HCT116 (cell line): ENCODE measurements at regions not wholly inside any gene's neighbourhood (a gene's known extent, or its start where the extent isn't known, plus 50 kb on each side); places are given as distances from the start of the nearest gene placed in this dataset.

Experiments used
- ATAC-seq: fragments of 200-7000 bp; cut with Tn5 transposase; 2 replicates; pipeline ENCODE4 v1.9.1; 2020; ENCODE audit warnings: mild to moderate bottlenecking, moderate library complexity
- BruUV-seq: library from RNA; stranded (reverse); fragments of 400-500 nt; replicated peaks from 2 replicates; lab custom pipeline; 2021; lab: Mats Ljungman, UMichigan
- CTCF ChIA-PET: fragments of 300-600 bp; sonication (Branson Sonifier 250); formaldehyde crosslinking; loops from one replicate; lab custom pipeline; 2021; ENCODE audit warnings: antibody characterized with exemption; lab: Charles Lee
- POLR2A ChIA-PET: fragments of 300-600, 350-600 bp; sonication (Branson Sonifier 250); formaldehyde crosslinking; loops from one replicate; lab custom pipeline; 2021; ENCODE audit warnings: antibody characterized with exemption; lab: Charles Lee
- RAD21 ChIA-PET, 2 experiments: fragments of 300-600 bp; sonication (Branson Sonifier 250); formaldehyde crosslinking; loops; one replicate each; lab custom pipeline; 2023; ENCODE audit warnings: low total read pairs in 2 of 2; ENCODE audit not compliant: uncharacterized antibody in 2 of 2, unreplicated experiment in 2 of 2, low non-redundant PET in 1 of 2; lab: Charles Lee
- DNase-seq: peaks from one replicate; pipeline ENCODE4 v3.0.0-alpha.2; 2010; ENCODE audit warnings: low read depth, low spot score
- H2AFZ ChIP-seq: fragments of 200-600 bp; shearing (Covaris generic), sonication (generic); 2 replicates; pipeline ENCODE4 v1.6.1; 2017; ENCODE audit warnings: low read depth, mixed run types, mixed read lengths, antibody characterized with exemption, low read length; ENCODE audit not compliant: poor library complexity, severe bottlenecking
- H3K27ac ChIP-seq: 2 replicates; pipeline ENCODE4 v1.5.1; 2012; ENCODE audit warnings: low read depth, low read length
- H3K27me3 ChIP-seq: fragments of 200-600 bp; sonication (generic); 2 replicates; pipeline ENCODE4 v1.6.1; 2016; ENCODE audit warnings: mixed run types, low read length, mixed read lengths; ENCODE audit not compliant: insufficient read depth
- H3K36me3 ChIP-seq, 2 experiments: fragments of 200-500 bp in 1 of 2; fragments of 200-600 bp in 1 of 2; sonication (Bioruptor generic) in 1 of 2; sonication (generic) in 1 of 2; 2 replicates each; pipeline versions ENCODE4 v1.5.1 to v1.6.1; 2014 to 2016; ENCODE audit warnings: low read length in 2 of 2, inconsistent platforms in 1 of 2, mixed read lengths in 1 of 2, mixed run types in 1 of 2; ENCODE audit not compliant: insufficient read depth in 2 of 2, control insufficient read depth in 1 of 2
- H3K4me1 ChIP-seq, 2 experiments: fragments of 200-600 bp in 1 of 2; sonication (generic) in 1 of 2; 2 replicates each; pipeline versions ENCODE4 v1.5.1 to v1.6.1; 2012 to 2017; ENCODE audit warnings: low read length in 2 of 2, inconsistent platforms in 1 of 2, mild to moderate bottlenecking in 1 of 2, mixed read lengths in 1 of 2, mixed run types in 1 of 2, moderate library complexity in 1 of 2; ENCODE audit not compliant: insufficient read depth in 2 of 2, control insufficient read depth in 1 of 2
- H3K4me2 ChIP-seq: fragments of 200-600 bp; sonication (generic); 2 replicates; pipeline ENCODE4 v1.6.1; 2017; ENCODE audit warnings: mixed run types, low read length, mixed read lengths
- H3K4me3 ChIP-seq, 2 experiments: fragments of 200-600 bp in 1 of 2; sonication (generic) in 1 of 2; replicated peaks in 1 of 2; 2 replicates each; pipeline ENCODE4 v1.5.1; 2011 to 2016; ENCODE audit warnings: low read length in 2 of 2, control low read depth in 1 of 2, low read depth in 1 of 2, mild to moderate bottlenecking in 1 of 2, mixed read lengths in 1 of 2, mixed run types in 1 of 2
- H3K79me2 ChIP-seq: fragments of 200-600 bp; sonication (generic); 2 replicates; pipeline ENCODE4 v1.6.1; 2017; ENCODE audit warnings: mild to moderate bottlenecking, mixed run types, low read length, moderate library complexity, mixed read lengths; ENCODE audit not compliant: insufficient read depth
- H3K9ac ChIP-seq: fragments of 200-600 bp; sonication (generic); 2 replicates; pipeline ENCODE4 v1.6.1; 2016; ENCODE audit warnings: low read length, mixed read lengths
- H3K9me2 ChIP-seq: fragments of 200-600 bp; sonication (generic), shearing (Covaris generic); 2 replicates; pipeline ENCODE4 v1.6.1; 2017; ENCODE audit warnings: mixed run types, mild to moderate bottlenecking, moderate library complexity; ENCODE audit not compliant: insufficient read depth
- H3K9me3 ChIP-seq, 2 experiments: fragments of 200-500 bp in 1 of 2; fragments of 200-600 bp in 1 of 2; sonication (Bioruptor generic) in 1 of 2; sonication (generic) in 1 of 2; 2 replicates each; pipeline ENCODE4 v1.6.1; 2014 to 2017; ENCODE audit warnings: low read length in 2 of 2, mixed read lengths in 2 of 2, inconsistent platforms in 1 of 2, low read depth in 1 of 2, mild to moderate bottlenecking in 1 of 2, mixed run types in 1 of 2, moderate library complexity in 1 of 2; ENCODE audit not compliant: control insufficient read depth in 1 of 2, insufficient read depth in 1 of 2
- H4K20me1 ChIP-seq: fragments of 200-600 bp; sonication (generic), shearing (Covaris generic); 2 replicates; pipeline ENCODE4 v1.6.1; 2017; ENCODE audit warnings: mixed run types, mild to moderate bottlenecking, moderate library complexity; ENCODE audit not compliant: insufficient read depth
- CBX3 ChIP-seq: IDR thresholded peaks from 2 replicates; pipeline ENCODE4 v1.6.1; 2012; ENCODE audit warnings: low read depth
- EGR1 ChIP-seq: IDR thresholded peaks from 2 replicates; pipeline ENCODE4 v1.6.1; 2012; ENCODE audit warnings: low read depth
- EZH2 ChIP-seq: fragments of 200-600 bp; sonication (generic); IDR thresholded peaks from 2 replicates; pipeline ENCODE4 v1.6.1; 2017; ENCODE audit warnings: antibody characterized with exemption, mixed run types
- EZH2phosphoT487 ChIP-seq: fragments of 200-600 bp; IDR thresholded peaks from 2 replicates; pipeline ENCODE4 v1.6.1; 2018; ENCODE audit warnings: antibody characterized with exemption, borderline replicate concordance
- FOSL1 ChIP-seq: IDR thresholded peaks from 2 replicates; pipeline ENCODE4 v1.6.1; 2012; ENCODE audit warnings: low read depth
- POLR2A ChIP-seq: IDR thresholded peaks from 2 replicates; pipeline ENCODE4 v1.7.0; 2011; ENCODE audit warnings: borderline replicate concordance; ENCODE audit not compliant: insufficient read depth, insufficient read length; ENCODE audit errors: extremely low read depth
- POLR2AphosphoS5 ChIP-seq: IDR thresholded peaks from 2 replicates; pipeline ENCODE4 v1.6.1; 2011; ENCODE audit warnings: mild to moderate bottlenecking, low read depth, low read length, moderate library complexity
- RAD21 ChIP-seq: IDR thresholded peaks from 2 replicates; pipeline ENCODE4 v1.6.1; 2012; ENCODE audit warnings: low read depth, mild to moderate bottlenecking
- SIN3A ChIP-seq: IDR thresholded peaks from 2 replicates; pipeline ENCODE4 v1.6.1; 2012; ENCODE audit warnings: low read depth
- SP1 ChIP-seq: IDR thresholded peaks from 2 replicates; pipeline ENCODE4 v1.6.1; 2012; ENCODE audit warnings: low read depth
- SRF ChIP-seq: IDR thresholded peaks from 2 replicates; pipeline ENCODE4 v1.6.1; 2012; ENCODE audit warnings: low read depth
- TCF7L2 ChIP-seq: IDR thresholded peaks from 2 replicates; pipeline ENCODE4 v1.7.0; 2011; ENCODE audit warnings: borderline replicate concordance, inconsistent platforms; ENCODE audit not compliant: insufficient read depth, insufficient read length; ENCODE audit errors: extremely low read depth
- YY1 ChIP-seq: IDR thresholded peaks from 2 replicates; pipeline ENCODE4 v1.6.1; 2011; ENCODE audit warnings: low read length, low read depth, moderate library complexity, mild to moderate bottlenecking; ENCODE audit not compliant: insufficient replicate concordance; ENCODE audit errors: extremely low read depth
- ZFX ChIP-seq: fragments of 450-650 bp; IDR thresholded peaks from 2 replicates; pipeline ENCODE4 v1.6.1; 2017
- ZNF274 ChIP-seq: fragments of 200-500 bp; sonication (Bioruptor generic); IDR thresholded peaks from 2 replicates; pipeline ENCODE4 v1.6.1; 2014; ENCODE audit warnings: mild to moderate bottlenecking, low read depth, low read length, inconsistent platforms
- intact Hi-C: fragments of 100-400 bp; cut with micrococcal nuclease; formaldehyde crosslinking; loops from 2 replicates; pipeline ENCODE4 v1.10.0; 2022
- TF ChIP-seq, protein P1 (sequence below), 3 experiments: fragments of 200-600 bp in 1 of 3; sonication (generic) in 1 of 3; IDR thresholded peaks in 2 of 3; conservative IDR thresholded peaks in 1 of 3; 2 replicates each; pipeline ENCODE4 v1.5.1; 2012 to 2017; ENCODE audit warnings: low read depth in 2 of 3, low read length in 2 of 3, antibody characterized with exemption in 1 of 3, borderline replicate concordance in 1 of 3, control low read depth in 1 of 3, mild to moderate bottlenecking in 1 of 3, mixed read lengths in 1 of 3, mixed run types in 1 of 3, moderate library complexity in 1 of 3; ENCODE audit not compliant: insufficient read depth in 1 of 3
- TF ChIP-seq, protein P2 (sequence below): IDR thresholded peaks from 2 replicates; pipeline ENCODE4 v1.6.1; 2012
- TF ChIP-seq, protein P3 (sequence below): IDR thresholded peaks from 2 replicates; pipeline ENCODE4 v1.6.1; 2012; ENCODE audit warnings: low read depth
- TF ChIP-seq, protein P4 (sequence below): IDR thresholded peaks from 2 replicates; pipeline ENCODE4 v1.6.1; 2012
- TF ChIP-seq, protein P5 (sequence below): IDR thresholded peaks from 2 replicates; pipeline ENCODE4 v1.6.1; 2011; ENCODE audit warnings: mild to moderate bottlenecking, low read length, moderate library complexity; ENCODE audit not compliant: insufficient replicate concordance; ENCODE audit errors: extremely low read depth

DNA sequence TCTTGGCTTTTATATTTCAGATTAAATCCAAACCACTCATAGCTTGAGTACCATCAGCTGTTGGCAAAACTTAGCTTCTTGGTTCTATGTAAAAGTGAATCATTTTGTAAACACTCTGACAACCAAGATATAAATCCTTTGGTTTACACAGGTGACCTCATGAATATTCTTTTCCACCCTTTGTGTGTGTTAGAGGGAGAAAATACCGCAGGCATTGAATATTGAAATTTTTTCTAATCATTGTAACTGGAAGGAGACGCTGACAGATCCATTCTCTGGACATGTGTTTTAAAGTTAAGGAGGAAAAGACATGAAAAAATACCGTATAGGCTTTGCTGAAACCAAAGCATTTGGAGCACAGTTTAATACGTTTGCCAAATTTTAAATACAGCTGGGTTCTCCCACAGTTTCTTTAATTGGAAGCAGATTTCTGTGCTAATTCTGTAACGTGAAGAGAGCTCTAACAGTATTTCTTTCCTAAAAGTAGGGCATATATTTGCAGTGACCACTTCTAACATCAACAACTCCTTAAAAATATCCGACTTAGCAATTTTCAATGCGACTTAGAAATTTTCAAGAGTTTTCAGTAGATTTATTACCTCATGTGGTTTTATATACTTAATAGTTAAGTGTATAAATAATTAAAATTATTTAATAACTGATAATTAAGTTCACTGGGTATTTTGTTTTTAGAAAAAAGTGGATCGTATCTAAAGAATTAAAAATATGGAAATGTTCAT is 388.2 kb downstream of the USP25 start:
- no peak for TF ChIP-seq FOSL1
- no peak for TF ChIP-seq EGR1
- TF ChIP-seq, protein P1, sequence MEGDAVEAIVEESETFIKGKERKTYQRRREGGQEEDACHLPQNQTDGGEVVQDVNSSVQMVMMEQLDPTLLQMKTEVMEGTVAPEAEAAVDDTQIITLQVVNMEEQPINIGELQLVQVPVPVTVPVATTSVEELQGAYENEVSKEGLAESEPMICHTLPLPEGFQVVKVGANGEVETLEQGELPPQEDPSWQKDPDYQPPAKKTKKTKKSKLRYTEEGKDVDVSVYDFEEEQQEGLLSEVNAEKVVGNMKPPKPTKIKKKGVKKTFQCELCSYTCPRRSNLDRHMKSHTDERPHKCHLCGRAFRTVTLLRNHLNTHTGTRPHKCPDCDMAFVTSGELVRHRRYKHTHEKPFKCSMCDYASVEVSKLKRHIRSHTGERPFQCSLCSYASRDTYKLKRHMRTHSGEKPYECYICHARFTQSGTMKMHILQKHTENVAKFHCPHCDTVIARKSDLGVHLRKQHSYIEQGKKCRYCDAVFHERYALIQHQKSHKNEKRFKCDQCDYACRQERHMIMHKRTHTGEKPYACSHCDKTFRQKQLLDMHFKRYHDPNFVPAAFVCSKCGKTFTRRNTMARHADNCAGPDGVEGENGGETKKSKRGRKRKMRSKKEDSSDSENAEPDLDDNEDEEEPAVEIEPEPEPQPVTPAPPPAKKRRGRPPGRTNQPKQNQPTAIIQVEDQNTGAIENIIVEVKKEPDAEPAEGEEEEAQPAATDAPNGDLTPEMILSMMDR (IDR thresholded peaks at IDR 0.05 in 2 of 3, conservative IDR thresholded peaks at IDR 0.05 in 1 of 3; ENCODE audit: borderline replicate concordance in 1 of 3, insufficient read depth in 1 of 3, low read depth in 2 of 3, low read length in 2 of 3) = no peak
- TF ChIP-seq, protein P2, sequence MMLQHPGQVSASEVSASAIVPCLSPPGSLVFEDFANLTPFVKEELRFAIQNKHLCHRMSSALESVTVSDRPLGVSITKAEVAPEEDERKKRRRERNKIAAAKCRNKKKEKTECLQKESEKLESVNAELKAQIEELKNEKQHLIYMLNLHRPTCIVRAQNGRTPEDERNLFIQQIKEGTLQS = no peak
- no peak for TF ChIP-seq POLR2A
- no peak for TF ChIP-seq ZFX
- TF ChIP-seq, protein P3, sequence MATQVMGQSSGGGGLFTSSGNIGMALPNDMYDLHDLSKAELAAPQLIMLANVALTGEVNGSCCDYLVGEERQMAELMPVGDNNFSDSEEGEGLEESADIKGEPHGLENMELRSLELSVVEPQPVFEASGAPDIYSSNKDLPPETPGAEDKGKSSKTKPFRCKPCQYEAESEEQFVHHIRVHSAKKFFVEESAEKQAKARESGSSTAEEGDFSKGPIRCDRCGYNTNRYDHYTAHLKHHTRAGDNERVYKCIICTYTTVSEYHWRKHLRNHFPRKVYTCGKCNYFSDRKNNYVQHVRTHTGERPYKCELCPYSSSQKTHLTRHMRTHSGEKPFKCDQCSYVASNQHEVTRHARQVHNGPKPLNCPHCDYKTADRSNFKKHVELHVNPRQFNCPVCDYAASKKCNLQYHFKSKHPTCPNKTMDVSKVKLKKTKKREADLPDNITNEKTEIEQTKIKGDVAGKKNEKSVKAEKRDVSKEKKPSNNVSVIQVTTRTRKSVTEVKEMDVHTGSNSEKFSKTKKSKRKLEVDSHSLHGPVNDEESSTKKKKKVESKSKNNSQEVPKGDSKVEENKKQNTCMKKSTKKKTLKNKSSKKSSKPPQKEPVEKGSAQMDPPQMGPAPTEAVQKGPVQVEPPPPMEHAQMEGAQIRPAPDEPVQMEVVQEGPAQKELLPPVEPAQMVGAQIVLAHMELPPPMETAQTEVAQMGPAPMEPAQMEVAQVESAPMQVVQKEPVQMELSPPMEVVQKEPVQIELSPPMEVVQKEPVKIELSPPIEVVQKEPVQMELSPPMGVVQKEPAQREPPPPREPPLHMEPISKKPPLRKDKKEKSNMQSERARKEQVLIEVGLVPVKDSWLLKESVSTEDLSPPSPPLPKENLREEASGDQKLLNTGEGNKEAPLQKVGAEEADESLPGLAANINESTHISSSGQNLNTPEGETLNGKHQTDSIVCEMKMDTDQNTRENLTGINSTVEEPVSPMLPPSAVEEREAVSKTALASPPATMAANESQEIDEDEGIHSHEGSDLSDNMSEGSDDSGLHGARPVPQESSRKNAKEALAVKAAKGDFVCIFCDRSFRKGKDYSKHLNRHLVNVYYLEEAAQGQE = no peak
- no peak for TF ChIP-seq SIN3A
- TF ChIP-seq, protein P4, sequence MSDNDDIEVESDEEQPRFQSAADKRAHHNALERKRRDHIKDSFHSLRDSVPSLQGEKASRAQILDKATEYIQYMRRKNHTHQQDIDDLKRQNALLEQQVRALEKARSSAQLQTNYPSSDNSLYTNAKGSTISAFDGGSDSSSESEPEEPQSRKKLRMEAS = no peak
- no peak for TF ChIP-seq TCF7L2
- no peak for TF ChIP-seq RAD21
- TF ChIP-seq SP1 = no peak
- no peak for TF ChIP-seq POLR2AphosphoS5
- no peak for TF ChIP-seq CBX3
- no peak for TF ChIP-seq SRF
- TF ChIP-seq ZNF274 = no peak
- TF ChIP-seq, protein P5, sequence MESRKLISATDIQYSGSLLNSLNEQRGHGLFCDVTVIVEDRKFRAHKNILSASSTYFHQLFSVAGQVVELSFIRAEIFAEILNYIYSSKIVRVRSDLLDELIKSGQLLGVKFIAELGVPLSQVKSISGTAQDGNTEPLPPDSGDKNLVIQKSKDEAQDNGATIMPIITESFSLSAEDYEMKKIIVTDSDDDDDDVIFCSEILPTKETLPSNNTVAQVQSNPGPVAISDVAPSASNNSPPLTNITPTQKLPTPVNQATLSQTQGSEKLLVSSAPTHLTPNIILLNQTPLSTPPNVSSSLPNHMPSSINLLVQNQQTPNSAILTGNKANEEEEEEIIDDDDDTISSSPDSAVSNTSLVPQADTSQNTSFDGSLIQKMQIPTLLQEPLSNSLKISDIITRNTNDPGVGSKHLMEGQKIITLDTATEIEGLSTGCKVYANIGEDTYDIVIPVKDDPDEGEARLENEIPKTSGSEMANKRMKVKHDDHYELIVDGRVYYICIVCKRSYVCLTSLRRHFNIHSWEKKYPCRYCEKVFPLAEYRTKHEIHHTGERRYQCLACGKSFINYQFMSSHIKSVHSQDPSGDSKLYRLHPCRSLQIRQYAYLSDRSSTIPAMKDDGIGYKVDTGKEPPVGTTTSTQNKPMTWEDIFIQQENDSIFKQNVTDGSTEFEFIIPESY = no peak
- TF ChIP-seq YY1 = no peak
- TF ChIP-seq EZH2phosphoT487 = no peak
- TF ChIP-seq EZH2 = no peak
- Histone ChIP-seq H3K4me3 (no peak overlapping the region), H3K9me2 (no peaks in the 10 kb centered on the region), H3K4me1 (no peaks in the 10 kb centered on the region), H3K27me3 (no peaks in the 10 kb centered on the region), H3K27ac (no peak overlapping the region), H3K36me3 (no peaks in the 10 kb centered on the region), H3K79me2 (no peaks in the 10 kb centered on the region), H3K9me3 (peaks cover 0 to 17% of the 10 kb centered on the region in 2 experiments; a peak in 3 of 4 replicates), H4K20me1 (no peaks in the 10 kb centered on the region), H3K9ac (no peak overlapping the region), H2AFZ (no peak overlapping the region), H3K4me2 (no peak overlapping the region)
- CTCF ChIA-PET = no interaction called here
- BruUV-seq = no TSS peak
- intact Hi-C loops = no loop called here
- RAD21 ChIA-PET = no interaction called here
- DNase-seq (no peak), ATAC-seq (no peak)
- POLR2A ChIA-PET = no interaction called here
